ENCODE measurements at regions not wholly inside any gene's neighbourhood (a gene's known extent, or its start where the extent isn't known, plus 50 kb on each side); places are given as distances from the start of the nearest gene placed in this dataset.

- TF ChIP-seq CTCF (IDR thresholded peaks at IDR 0.05) = no peak
- no peak for TF ChIP-seq NFE2L1 (CRISPR knock-in tag; IDR thresholded peaks at IDR 0.05)
- TF ChIP-seq MXD4 (CRISPR knock-in tag; IDR thresholded peaks at IDR 0.05; ENCODE audit: borderline replicate concordance) = no peak
- TF ChIP-seq USF1 (CRISPR knock-in tag; IDR thresholded peaks at IDR 0.05) = no peak
- TF ChIP-seq PRDM15 (CRISPR knock-in tag; IDR thresholded peaks at IDR 0.05) = no peak
- no peak for TF ChIP-seq ETV6 (CRISPR knock-in tag; IDR thresholded peaks at IDR 0.05)
- TF ChIP-seq GRHL2 (CRISPR knock-in tag; IDR thresholded peaks at IDR 0.05; ENCODE audit: insufficient replicate concordance, severe bottlenecking) = no peak
Measured at GRCh38 chr4:46524751-46525150, 134.8 kb upstream of the GABRA2 start.

Data from WTC11 (cell line).